ENCODE measurements at regions not wholly inside any gene's neighbourhood (a gene's known extent, or its start where the extent isn't known, plus 50 kb on each side); places are given as distances from the start of the nearest gene placed in this dataset.

- TF ChIP-seq CBX5 (IDR thresholded peaks at IDR 0.05; ENCODE audit: low read depth, low read length) (no peak), KDM5A (IDR thresholded peaks at IDR 0.05; ENCODE audit: low read length) (no peak)
Measured at GRCh38 chr12:67833602-67834001, 155.6 kb upstream of the IFNG-AS1 start (continued).

Measured in H1 (cell line).